ENCODE measurements at regions not wholly inside any gene's neighbourhood (a gene's known extent, or its start where the extent isn't known, plus 50 kb on each side); places are given as distances from the start of the nearest gene placed in this dataset.
"Not testable (repeated sequence)": the region's sequence is repeated elsewhere in the genome, so short reads cannot be mapped to it uniquely, and the experiment has no call there.

- not testable (repeated sequence) for DNase-seq (ENCODE audit: low read depth)
Measured at GRCh38 chr4:135864304-135864703, 1662.7 kb upstream of the PABPC4L start.

DNA sequence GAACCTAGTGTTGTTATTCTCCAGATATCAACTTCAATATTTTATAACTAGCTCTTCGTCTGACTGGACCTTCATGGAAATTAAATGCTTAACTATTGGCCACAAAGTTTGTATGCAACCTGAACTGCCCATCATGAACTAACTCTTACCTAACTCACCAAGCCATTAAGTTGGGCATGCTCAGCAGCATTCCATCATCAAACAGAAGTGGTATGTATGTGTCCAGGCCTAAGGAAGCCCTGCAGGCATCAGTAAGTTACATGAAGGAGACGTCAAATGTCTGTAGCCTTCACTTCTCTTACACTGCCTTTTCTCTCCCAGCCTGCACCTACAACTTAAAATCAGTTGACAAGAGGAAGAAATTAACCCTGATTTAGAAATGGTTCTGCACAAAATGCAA lies 1639.2 kb upstream of the PABPC4L start:
- DNase-seq (ENCODE audit: low read depth): no peak

- DNase-seq (ENCODE audit: low read depth): no peak
Measured at GRCh38 chr4:135839712-135840111, 1638.1 kb upstream of the PABPC4L start.

GRCh38 chr4:135838889-135839288 lies 1637.3 kb upstream of the PABPC4L start:
- peak; percentile 45 for DNase-seq (ENCODE audit: low read depth)

- DNase-seq (ENCODE audit: low read depth): no peak
Measured at GRCh38 chr4:135834471-135834870, 1632.9 kb upstream of the PABPC4L start.

DNA sequence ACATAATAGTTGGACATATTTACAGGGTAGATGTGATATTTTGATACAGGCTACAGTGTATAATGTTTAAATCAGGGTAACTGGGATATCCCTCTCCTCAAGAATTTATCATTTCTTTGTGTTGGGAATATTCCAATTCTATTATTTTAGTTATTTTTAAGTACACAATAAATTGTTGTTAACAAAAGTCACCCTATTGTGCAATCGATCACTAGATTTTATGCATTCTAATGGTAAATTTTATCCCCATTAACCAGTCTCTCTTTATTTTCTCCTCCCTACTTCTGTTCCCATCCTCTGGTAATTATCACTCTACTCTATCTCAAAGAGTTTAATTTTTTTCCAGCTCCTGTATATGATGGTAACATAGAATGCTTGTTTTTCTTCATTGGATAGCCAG lies 1631.9 kb upstream of the PABPC4L start:
- DNase-seq (ENCODE audit: low read depth): no peak

GRCh38 chr4:135824759-135825296 lies 1623.2 kb upstream of the PABPC4L start:
- DNase-seq (ENCODE audit: low read depth): no peak

- DNase-seq (ENCODE audit: low read depth): no peak
Measured at GRCh38 chr4:135804785-135805184, 1603.2 kb upstream of the PABPC4L start.

DNA sequence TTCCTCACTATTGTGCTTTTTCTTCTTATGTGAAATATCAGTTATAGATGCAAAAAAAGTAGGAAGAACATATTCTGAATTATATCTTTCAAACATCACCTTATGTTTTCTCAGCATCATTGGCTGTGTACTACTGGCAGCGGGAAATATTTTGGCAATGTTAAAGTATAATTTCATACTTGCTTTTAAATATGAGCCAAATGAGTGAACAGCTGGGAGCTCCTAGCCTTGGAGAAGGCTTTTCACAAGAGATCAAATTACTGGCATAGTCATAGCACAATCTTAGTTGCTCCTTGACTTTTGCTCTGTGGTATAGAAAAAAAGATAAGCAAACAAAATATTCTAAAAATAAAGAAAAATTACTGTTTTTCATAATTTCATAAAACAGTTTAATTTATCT lies 1575.8 kb upstream of the PABPC4L start:
- no peak for DNase-seq (ENCODE audit: low read depth)

DNA sequence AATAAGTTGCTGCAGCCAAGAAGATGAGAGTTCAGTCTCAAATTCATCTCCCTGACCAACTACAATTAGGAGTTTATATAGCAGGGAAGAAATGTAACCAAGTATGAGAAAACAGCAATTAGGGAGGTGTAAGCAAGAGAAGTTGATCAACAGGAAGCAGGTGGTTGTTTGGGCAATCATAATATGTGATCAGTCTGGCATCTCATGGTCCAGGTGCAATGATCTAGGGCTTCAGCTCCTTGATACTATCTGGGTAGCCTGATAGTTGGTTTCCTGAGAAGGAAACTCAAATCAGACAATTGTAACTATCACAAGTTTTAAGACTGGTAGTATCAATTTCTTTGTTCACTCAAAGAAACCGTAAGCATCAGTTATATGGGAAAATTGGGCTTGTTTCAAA lies 1574.3 kb upstream of the PABPC4L start:
- DNase-seq (ENCODE audit: low read depth): no peak

- no peak for DNase-seq (ENCODE audit: low read depth)
Measured at GRCh38 chr4:135770505-135770904, 1568.9 kb upstream of the PABPC4L start.

DNA sequence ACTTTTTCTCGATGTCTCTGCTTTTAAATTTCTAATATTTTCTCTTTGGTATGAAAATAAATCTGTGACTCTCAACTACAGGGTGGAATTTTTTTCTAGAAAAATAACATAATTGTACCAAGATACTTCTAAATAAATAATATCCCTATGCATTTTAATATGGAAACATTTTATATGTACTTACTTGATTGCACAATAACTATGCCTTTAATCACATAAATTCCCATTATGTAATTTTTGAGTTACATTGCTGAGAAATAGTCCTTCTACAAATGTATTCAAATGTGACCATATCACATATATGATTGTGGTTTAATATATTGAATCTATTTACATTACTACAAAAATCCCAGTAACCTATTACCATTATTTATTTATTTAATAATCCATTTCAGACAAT lies 1543.3 kb upstream of the PABPC4L start:
- DNase-seq (ENCODE audit: low read depth): no peak

DNA sequence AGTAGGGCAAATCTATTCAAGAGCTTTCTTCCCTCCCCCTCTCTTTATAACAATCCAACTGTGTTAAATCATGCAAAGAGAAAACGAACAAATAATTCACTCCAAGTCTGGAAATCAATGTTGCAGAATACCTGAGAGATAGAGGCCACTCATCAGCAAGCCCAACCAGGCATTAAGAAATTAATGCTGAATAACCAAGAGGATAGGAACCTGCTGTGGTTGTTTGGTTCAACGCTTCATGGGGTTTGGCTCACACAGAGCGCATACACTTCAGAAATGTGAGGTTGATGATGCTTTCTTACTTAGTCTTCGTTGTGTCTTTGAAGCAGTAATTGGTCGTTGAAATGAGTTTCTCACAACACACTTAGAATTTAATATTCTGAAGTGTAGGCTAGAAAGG lies 1540.0 kb upstream of the PABPC4L start:
- DNase-seq (ENCODE audit: low read depth): no peak

DNA sequence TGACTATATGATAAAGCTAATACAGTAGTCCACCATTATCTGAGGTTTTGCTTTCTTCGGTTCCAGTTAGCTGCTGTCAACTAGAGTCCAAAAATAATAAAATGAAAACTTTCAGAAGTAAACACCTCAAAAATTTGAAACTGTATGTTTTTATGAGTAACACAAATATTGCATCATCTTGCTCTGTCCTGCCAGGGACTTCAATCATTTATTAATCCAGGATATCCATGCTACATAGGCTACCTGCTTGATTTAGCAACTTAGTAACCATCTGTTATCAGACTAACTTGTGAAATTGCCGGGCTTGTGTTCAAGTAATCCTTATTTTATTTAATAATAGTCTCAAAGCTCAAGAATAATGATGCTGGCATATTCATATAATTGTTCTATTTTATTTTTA lies 1537.8 kb upstream of the PABPC4L start:
- DNase-seq (ENCODE audit: low read depth): no peak

GRCh38 chr4:135735512-135735911 lies 1533.9 kb upstream of the PABPC4L start:
- DNase-seq (ENCODE audit: low read depth): no peak

DNA sequence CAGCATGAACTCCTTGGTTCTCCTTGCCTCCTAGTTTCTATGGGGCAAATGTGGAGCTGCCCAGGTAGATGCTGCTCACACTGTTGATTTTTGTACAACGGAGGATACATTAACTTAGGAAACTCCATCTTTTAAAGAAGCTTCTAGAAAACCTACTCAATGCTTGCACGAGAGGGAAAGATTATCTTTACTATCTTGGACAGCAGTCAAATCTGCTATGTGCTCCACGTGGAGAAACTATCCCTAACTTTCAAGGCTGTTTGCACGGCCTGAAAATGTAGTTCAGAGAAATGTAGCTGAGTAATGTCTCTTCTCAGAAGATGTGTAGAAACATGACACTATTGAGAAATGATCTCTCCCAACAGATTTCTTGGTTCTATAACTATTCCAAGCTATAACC lies 1530.9 kb upstream of the PABPC4L start:
- DNase-seq (ENCODE audit: low read depth): no peak

- no peak for DNase-seq (ENCODE audit: low read depth)
Measured at GRCh38 chr4:135731682-135732081, 1530.1 kb upstream of the PABPC4L start.

DNA sequence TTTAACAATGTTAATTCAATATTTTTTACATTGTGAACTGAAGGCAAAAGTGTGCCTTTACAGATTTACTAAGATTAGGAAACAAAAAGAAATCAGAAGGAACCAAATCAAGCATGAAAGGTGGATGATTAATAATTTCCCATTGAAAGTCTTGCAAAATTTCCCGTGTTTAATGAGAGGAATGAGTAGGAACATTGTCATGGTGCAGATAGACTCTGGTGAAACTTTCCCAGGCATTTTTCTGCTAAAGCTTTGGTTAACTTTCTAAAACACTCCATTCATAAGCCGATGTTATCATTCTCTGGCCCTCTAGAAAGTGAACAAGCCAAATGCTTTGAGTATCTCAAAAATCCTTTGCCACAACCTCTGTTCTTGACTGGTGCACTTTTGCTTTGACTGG lies 1522.8 kb upstream of the PABPC4L start:
- no peak for DNase-seq (ENCODE audit: low read depth)

GRCh38 chr4:135718019-135718418 lies 1516.4 kb upstream of the PABPC4L start:
- peak; percentile 5 for DNase-seq (ENCODE audit: low read depth)

- no peak for DNase-seq (ENCODE audit: low read depth)
Measured at GRCh38 chr4:135705343-135705742, 1503.8 kb upstream of the PABPC4L start.

GRCh38 chr4:135694066-135694465 lies 1492.5 kb upstream of the PABPC4L start:
- no peak for DNase-seq (ENCODE audit: low read depth)

- no peak for DNase-seq (ENCODE audit: low read depth)
Measured at GRCh38 chr4:135684001-135684400, 1482.4 kb upstream of the PABPC4L start.

DNA sequence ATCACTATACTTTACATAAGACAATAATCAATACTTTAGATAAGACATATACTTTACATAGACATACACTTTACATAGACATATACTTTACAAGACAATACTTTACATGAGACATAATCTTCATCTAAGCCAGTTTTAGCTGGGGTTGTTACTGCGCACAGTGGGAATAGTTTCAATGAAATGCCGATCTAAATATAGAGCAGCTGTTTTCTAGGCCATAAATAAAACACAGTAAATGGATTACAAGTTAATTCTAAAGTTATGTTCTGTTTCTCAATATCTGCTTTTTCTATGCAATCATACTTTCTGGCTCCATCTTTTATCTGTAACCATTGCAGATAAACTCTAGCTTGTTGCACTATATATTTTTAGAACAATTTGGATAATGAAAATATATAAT lies 1470.6 kb upstream of the PABPC4L start:
- no peak for DNase-seq (ENCODE audit: low read depth)

GRCh38 chr4:135670548-135670947 lies 1469.0 kb upstream of the PABPC4L start:
- no peak for DNase-seq (ENCODE audit: low read depth)
